A673 (cell line): ENCODE measurements at regions not wholly inside any gene's neighbourhood (a gene's known extent, or its start where the extent isn't known, plus 50 kb on each side); places are given as distances from the start of the nearest gene placed in this dataset.

ENCODE experiments used
- CTCF ChIP-seq: fragments of 300-800, 200-600 bp; sonication (generic); conservative IDR thresholded peaks from 2 replicates; pipeline ENCODE4 v1.5.1; 2017; ENCODE audit warnings: low read depth, mild to moderate bottlenecking, antibody characterized with exemption, low read length, moderate library complexity, mixed read lengths
- EZH2 ChIP-seq: fragments of 200-600 bp; sonication (generic); IDR thresholded peaks from 2 replicates; pipeline ENCODE4 v1.6.1; 2017; ENCODE audit warnings: borderline replicate concordance, low read depth, mild to moderate bottlenecking, mixed read lengths, antibody characterized with exemption, low read length; ENCODE audit not compliant: poor library complexity, severe bottlenecking

- TF ChIP-seq CTCF, result no peak
- no peak for TF ChIP-seq EZH2
These were observed 321.0 kb downstream of the C7orf25 start for GRCh38 chr7:42590771-42591310.
